Heart left ventricle (tissue), 16 donors: ENCODE measurements at regions not wholly inside any gene's neighbourhood (a gene's known extent, or its start where the extent isn't known, plus 50 kb on each side); places are given as distances from the start of the nearest gene placed in this dataset.

Source experiments
- ATAC-seq, 4 donors: fragments of 200-7000 bp; cut with Tn5 transposase; one replicate each; pipeline ENCODE4 v1.9.1; 2020 to 2022; ENCODE audit warnings: moderate library complexity in 4 of 4, mild to moderate bottlenecking in 3 of 4, moderate number of reproducible peaks in 1 of 4
- DNase-seq, 5 donors: peaks; one replicate each; pipeline ENCODE4 v3.0.0-alpha.2; 2020
- H3K27ac ChIP-seq, 12 donors: fragments of 200-600 bp; sonication (generic) in 4 of 12; one replicate each; pipeline versions ENCODE4 v1.5.0 to v1.8.0; 2016 to 2022; ENCODE audit warnings: mild to moderate bottlenecking in 2 of 12
- H3K27me3 ChIP-seq, 9 donors: fragments of 200-600 bp; sonication (generic) in 2 of 9; one replicate each; pipeline versions ENCODE4 v1.5.1 to v1.8.0; 2016 to 2022; ENCODE audit warnings: mild to moderate bottlenecking in 3 of 9
- H3K36me3 ChIP-seq, 9 donors: fragments of 200-600 bp; sonication (generic) in 2 of 9; one replicate each; pipeline versions ENCODE4 v1.5.0 to v1.8.0; 2018 to 2022; ENCODE audit warnings: mild to moderate bottlenecking in 2 of 9
- H3K4me1 ChIP-seq, 12 donors: fragments of 200-600 bp; sonication (generic) in 4 of 12; one replicate each; pipeline versions ENCODE4 v1.5.0 to v1.8.0; 2016 to 2022; ENCODE audit warnings: mild to moderate bottlenecking in 3 of 12
- H3K4me3 ChIP-seq, 12 donors: fragments of 200-600 bp; sonication (generic) in 4 of 12; one replicate each; pipeline versions ENCODE4 v1.5.0 to v1.8.0; 2017 to 2022; ENCODE audit warnings: mild to moderate bottlenecking in 9 of 12, moderate library complexity in 4 of 12
- H3K9me3 ChIP-seq, 12 donors: fragments of 200-600 bp; sonication (generic) in 4 of 12; one replicate each; pipeline versions ENCODE4 v1.5.0 to v1.8.0; 2016 to 2022; ENCODE audit warnings: mild to moderate bottlenecking in 1 of 12
- CTCF ChIP-seq, 12 donors: fragments of 200-600 bp; sonication (generic) in 4 of 12; IDR thresholded peaks; one replicate each; pipeline versions ENCODE4 v1.5.0 to v1.8.0; 2018 to 2022; ENCODE audit warnings: antibody characterized with exemption in 12 of 12, mild to moderate bottlenecking in 5 of 12
- POLR2A ChIP-seq, 2 donors: fragments of 450-650 bp; IDR thresholded peaks; one replicate each; pipeline ENCODE4 v1.6.1; 2017; ENCODE audit warnings: antibody characterized with exemption in 2 of 2, mild to moderate bottlenecking in 2 of 2, moderate library complexity in 2 of 2
- WGBS, 4 donors: extraction: QIAGEN DNeasy Blood & Tissue Kit in 2 of 4; methylation state at CpG; one replicate each; pipeline versions ENCODE4 v1.1.5 to v1.1.7; 2013 to 2018; 5-methylcytosine and 5-hydroxymethylcytosine counted together
- intact Hi-C, 10 donors: fragments of 100-400 bp; cut with DNase I; formaldehyde crosslinking; loops; one replicate each; pipeline versions ENCODE4 v1.11.1 to v1.14.2; 2022
- donor health status: ischemic (EF 13 %, LVEDD 7.1; RV severe dilation, severe dysfunction).
- donor health status: healthy with polysubstance abuse.
- donor health status: DM: no; HTN: yes; CAD: no.
- donor health status: DM: no; HTN: no; CAD: no.
- donor health status: ischemic (EF 25% LVEDD 6.9; RV normal size, moderate dysfunction).
- donor health status: ischemic (EF 25% LVEDD 5.7; RV mildly dilated, moderate dysfunction).
- donor health status: healthy.
- donor health status: DM: yes; HTN: yes; CAD: no.
- donor health status: ischemic (EF 35%, LVEDD 5.7; RV mildly dilated, moderate dysfunction).
- donor health status: nonischemic (EF 11% LVEDD 7.7; RV severe dilation, severe dysfunction).
- donor health status: DM: yes; HTN: yes; CAD: no.
- donor health status: PGD.
- donor health status: ischemic (EF 29% LVEDD 5.4; RV normal size, mild dysfunction).
- donor health status: nonischemic (EF 23%, LVEDD 6.1; RV moderate dilation, normal function).

GRCh38 chr10:30738416-30738815, 108.9 kb upstream of the LYZL2 start:
- Histone ChIP-seq H3K36me3 (no peaks in the 10 kb centered on the region), H3K4me1 (peaks cover 0 to 5% (median 0%) of the 10 kb centered on the region in 12 donors), H3K27ac (peak overlapping the region in 1 of 12 donors; percentile 66), H3K27me3 (no peaks in the 10 kb centered on the region), H3K4me3 (no peak overlapping the region), H3K9me3 (peaks cover 0 to 3% (median 0%) of the 10 kb centered on the region in 12 donors)
- DNase-seq (no peak), ATAC-seq (no peak)
- intact Hi-C loops: loop anchor here in 1 of 10 donors (10.0 kb wide), 1 partner anchor 1066 kb away; no protein-coding TSS in a partner anchor
- WGBS, 4 donors: 79 to 90% (median 88%) methylated on average over 4 of the region's 4 CpGs
- no peak for TF ChIP-seq POLR2A (IDR thresholded peaks at IDR 0.05)

GRCh38 chr10:30737931-30738391, 108.4 kb upstream of the LYZL2 start:
- Histone ChIP-seq H3K36me3 (no peaks in the 10 kb centered on the region), H3K4me3 (no peak overlapping the region), H3K4me1 (peaks cover 0 to 5% (median 0%) of the 10 kb centered on the region in 12 donors), H3K27ac (peak overlapping the region in 1 of 12 donors; percentile 66), H3K9me3 (peaks cover 0 to 3% (median 0%) of the 10 kb centered on the region in 12 donors), H3K27me3 (no peaks in the 10 kb centered on the region)
- DNase-seq: no peak
- no peak for TF ChIP-seq POLR2A (IDR thresholded peaks at IDR 0.05)
- TF ChIP-seq CTCF (IDR thresholded peaks at IDR 0.05): no peak
- no peak for ATAC-seq
- intact Hi-C loops: loop anchor here in 1 of 10 donors (10.0 kb wide), 1 partner anchor 1067 kb away; no protein-coding TSS in a partner anchor
- WGBS, 4 donors: 90 to 92% (median 91%) methylated on average over 11 of the region's 11 CpGs

- Histone ChIP-seq H3K4me3 (no peak overlapping the region), H3K36me3 (no peaks in the 10 kb centered on the region), H3K9me3 (peaks cover 0 to 3% (median 0%) of the 10 kb centered on the region in 12 donors), H3K27ac (peak overlapping the region in 1 of 12 donors; percentile 71), H3K27me3 (no peaks in the 10 kb centered on the region), H3K4me1 (peaks cover 0 to 5% (median 0%) of the 10 kb centered on the region in 12 donors)
- peak in 3 of 4 donors; percentile 79 to 91 (median 89) for ATAC-seq
- TF ChIP-seq CTCF (IDR thresholded peaks at IDR 0.05) (no peak), POLR2A (IDR thresholded peaks at IDR 0.05) (no peak)
- peak in 1 of 5 donors; percentile 57 for DNase-seq
- intact Hi-C loops: loop anchor here in 1 of 10 donors (10.0 kb wide), 1 partner anchor 1068 kb away; no protein-coding TSS in a partner anchor
- 43 to 50% (median 49%) methylated on average over 10 of the region's 10 CpGs for WGBS, 4 donors
Observed at GRCh38 chr10:30736685-30737232, 107.2 kb upstream of the LYZL2 start.

GRCh38 chr10:30734901-30735300, 105.3 kb upstream of the LYZL2 start:
- Histone ChIP-seq H3K27ac (peak overlapping the region in 1 of 12 donors; percentile 48), H3K4me3 (no peak overlapping the region), H3K27me3 (no peaks in the 10 kb centered on the region), H3K4me1 (peaks cover 0 to 5% (median 0%) of the 10 kb centered on the region in 12 donors), H3K36me3 (no peaks in the 10 kb centered on the region), H3K9me3 (no peaks in the 10 kb centered on the region)
- intact Hi-C loops: loop anchor here in 1 of 10 donors (10.0 kb wide), 1 partner anchor 1070 kb away; no protein-coding TSS in a partner anchor
- TF ChIP-seq CTCF (IDR thresholded peaks at IDR 0.05) (no peak), POLR2A (IDR thresholded peaks at IDR 0.05) (no peak)
- WGBS, 4 donors: 58 to 75% (median 67%) methylated on average over 9 of the region's 9 CpGs
- no peak for DNase-seq
- ATAC-seq: no peak
